Ishikawa (cell line): ENCODE measurements at regions not wholly inside any gene's neighbourhood (a gene's known extent, or its start where the extent isn't known, plus 50 kb on each side); places are given as distances from the start of the nearest gene placed in this dataset.

Source experiments
- CEBPB ChIP-seq: IDR thresholded peaks from 2 replicates; pipeline ENCODE4 v1.6.1; 2012
- CREB1 ChIP-seq: IDR thresholded peaks from 2 replicates; pipeline ENCODE4 v1.6.1; 2012; ENCODE audit warnings: low read depth
- EGR1 ChIP-seq: IDR thresholded peaks from 2 replicates; pipeline ENCODE4 v1.6.1; 2012
- EP300 ChIP-seq: IDR thresholded peaks from 2 replicates; pipeline ENCODE4 v1.6.1; 2012; ENCODE audit warnings: borderline replicate concordance
- FOXM1 ChIP-seq: IDR thresholded peaks from 2 replicates; pipeline ENCODE4 v1.6.1; 2012; ENCODE audit warnings: low read depth, borderline replicate concordance
- MAX ChIP-seq: IDR thresholded peaks from 2 replicates; pipeline ENCODE4 v1.6.1; 2012
- NFIC ChIP-seq: IDR thresholded peaks from 2 replicates; pipeline ENCODE4 v1.6.1; 2012
- RAD21 ChIP-seq: IDR thresholded peaks from 2 replicates; pipeline ENCODE4 v1.6.1; 2012; ENCODE audit warnings: low read depth
- REST ChIP-seq: IDR thresholded peaks from 2 replicates; pipeline ENCODE4 v1.6.1; 2012; ENCODE audit warnings: low read depth, mild to moderate bottlenecking
- TAF1 ChIP-seq: IDR thresholded peaks from 2 replicates; pipeline ENCODE4 v1.6.1; 2012; ENCODE audit warnings: low read depth, mild to moderate bottlenecking
- TCF12 ChIP-seq: IDR thresholded peaks from 2 replicates; pipeline ENCODE4 v1.6.1; 2012; ENCODE audit warnings: low read depth
- TEAD4 ChIP-seq: IDR thresholded peaks from 2 replicates; pipeline ENCODE4 v1.6.1; 2012
- USF1 ChIP-seq: IDR thresholded peaks from 2 replicates; pipeline ENCODE4 v1.6.1; 2012
- YY1 ChIP-seq: IDR thresholded peaks from 2 replicates; pipeline ENCODE4 v1.6.1; 2012; ENCODE audit warnings: low read depth
- ZBTB7A ChIP-seq: IDR thresholded peaks from 2 replicates; pipeline ENCODE4 v1.6.1; 2012; ENCODE audit warnings: low read depth

- TF ChIP-seq EP300 (no peak), CEBPB (no peak), USF1 (no peak), FOXM1 (no peak), TAF1 (no peak), RAD21 (no peak), CREB1 (no peak), MAX (no peak), NFIC (no peak), YY1 (no peak), REST (no peak), TCF12 (no peak), ZBTB7A (no peak), EGR1 (no peak), TEAD4 (no peak)
These were observed 62.0 kb upstream of the ATL2 start for GRCh38 chr2:38438883-38439612.

GRCh38 chr2:38438133-38438882, 61.2 kb upstream of the ATL2 start:
- no peak for TF ChIP-seq FOXM1
- TF ChIP-seq TEAD4: no peak
- no peak for TF ChIP-seq NFIC
- no peak for TF ChIP-seq TAF1
- TF ChIP-seq RAD21: no peak
- no peak for TF ChIP-seq MAX
- TF ChIP-seq ZBTB7A: no peak
- TF ChIP-seq CREB1: no peak
- no peak for TF ChIP-seq EGR1
- no peak for TF ChIP-seq CEBPB
- no peak for TF ChIP-seq YY1
- no peak for TF ChIP-seq TCF12

- TF ChIP-seq TAF1: no peak
- TF ChIP-seq ZBTB7A: no peak
- no peak for TF ChIP-seq REST
- no peak for TF ChIP-seq EGR1
- no peak for TF ChIP-seq CREB1
- no peak for TF ChIP-seq YY1
- no peak for TF ChIP-seq USF1
- TF ChIP-seq NFIC: peak; percentile 24; the same call in 1 of the 2 replicates
- TF ChIP-seq MAX: no peak
- peak; percentile 51; the same call in 1 of the 2 replicates for TF ChIP-seq TEAD4
- peak; percentile 72 for TF ChIP-seq CEBPB
- peak; percentile 47; the same call in 1 of the 2 replicates for TF ChIP-seq EP300
These were observed 59.2 kb upstream of the ATL2 start for GRCh38 chr2:38436227-38436664.

- TF ChIP-seq NFIC: no peak
- TF ChIP-seq USF1: no peak
- TF ChIP-seq TCF12: no peak
- no peak for TF ChIP-seq EP300
- TF ChIP-seq RAD21: no peak
- TF ChIP-seq TAF1: no peak
- TF ChIP-seq CEBPB: no peak
- no peak for TF ChIP-seq ZBTB7A
- no peak for TF ChIP-seq EGR1
- TF ChIP-seq CREB1: no peak
- TF ChIP-seq MAX: no peak
These were observed 58.7 kb upstream of the ATL2 start for GRCh38 chr2:38435775-38436174.
